Dermis microvascular lymphatic vessel endothelial cell (primary cell): ENCODE measurements at regions not wholly inside any gene's neighbourhood (a gene's known extent, or its start where the extent isn't known, plus 50 kb on each side); places are given as distances from the start of the nearest gene placed in this dataset.
"Not testable (repeated sequence)": the region's sequence is repeated elsewhere in the genome, so short reads cannot be mapped to it uniquely, and the experiment has no call there.

Experiments
- DNase-seq, 2 donors: peaks; one replicate each; pipeline versions ENCODE4 v3.0.0 to v3.0.0-alpha.2; 2010; ENCODE audit warnings: low read depth in 2 of 2

GRCh38 chr13:58617880-58618665, 986.5 kb downstream of the PCDH17 start:
- no peak for DNase-seq

GRCh38 chr13:58619396-58620113, 988.0 kb downstream of the PCDH17 start:
- no peak for DNase-seq

- no peak for DNase-seq
Measured at GRCh38 chr13:58620176-58620575, 988.6 kb downstream of the PCDH17 start.

- DNase-seq, result no peak
Measured at GRCh38 chr13:58625703-58626389, 994.3 kb downstream of the PCDH17 start.

- no peak for DNase-seq
Measured at GRCh38 chr13:58630794-58631193, 999.2 kb downstream of the PCDH17 start.

GRCh38 chr13:58633226-58633625, 1001.7 kb downstream of the PCDH17 start:
- no peak for DNase-seq

GRCh38 chr13:58655086-58655485, 1023.5 kb downstream of the PCDH17 start:
- DNase-seq, result no peak

GRCh38 chr13:58660826-58661225, 1029.3 kb downstream of the PCDH17 start:
- DNase-seq, result no peak

GRCh38 chr13:58666331-58666730, 1034.8 kb downstream of the PCDH17 start:
- DNase-seq, result no peak

- no peak for DNase-seq
Measured at GRCh38 chr13:58667096-58667495, 1035.6 kb downstream of the PCDH17 start.

GRCh38 chr13:58680115-58680514, 1048.6 kb downstream of the PCDH17 start:
- no peak for DNase-seq

- no peak for DNase-seq
Measured at GRCh38 chr13:58682616-58683015, 1051.1 kb downstream of the PCDH17 start.

GRCh38 chr13:58687148-58687547, 1055.6 kb downstream of the PCDH17 start:
- DNase-seq, result no peak

GRCh38 chr13:58698531-58698930, 1067.0 kb downstream of the PCDH17 start:
- DNase-seq, result no peak

- DNase-seq, result no peak
Measured at GRCh38 chr13:58704953-58705352, 1073.4 kb downstream of the PCDH17 start.

GRCh38 chr13:58706421-58706820, 1074.9 kb downstream of the PCDH17 start:
- no peak for DNase-seq

- no peak for DNase-seq
Measured at GRCh38 chr13:58712191-58712590, 1080.6 kb downstream of the PCDH17 start.

GRCh38 chr13:58714016-58714415, 1082.5 kb downstream of the PCDH17 start:
- DNase-seq, result not testable (repeated sequence)

- no peak for DNase-seq
Measured at GRCh38 chr13:58721273-58721672, 1089.7 kb downstream of the PCDH17 start.

- DNase-seq, result no peak
Measured at GRCh38 chr13:58728126-58728525, 1096.6 kb downstream of the PCDH17 start.

GRCh38 chr13:58729361-58729760, 1097.8 kb downstream of the PCDH17 start:
- DNase-seq, result no peak

GRCh38 chr13:58744686-58745085, 1113.1 kb downstream of the PCDH17 start:
- DNase-seq, result no peak
